ENCODE measurements at regions not wholly inside any gene's neighbourhood (a gene's known extent, or its start where the extent isn't known, plus 50 kb on each side); places are given as distances from the start of the nearest gene placed in this dataset.

DNA sequence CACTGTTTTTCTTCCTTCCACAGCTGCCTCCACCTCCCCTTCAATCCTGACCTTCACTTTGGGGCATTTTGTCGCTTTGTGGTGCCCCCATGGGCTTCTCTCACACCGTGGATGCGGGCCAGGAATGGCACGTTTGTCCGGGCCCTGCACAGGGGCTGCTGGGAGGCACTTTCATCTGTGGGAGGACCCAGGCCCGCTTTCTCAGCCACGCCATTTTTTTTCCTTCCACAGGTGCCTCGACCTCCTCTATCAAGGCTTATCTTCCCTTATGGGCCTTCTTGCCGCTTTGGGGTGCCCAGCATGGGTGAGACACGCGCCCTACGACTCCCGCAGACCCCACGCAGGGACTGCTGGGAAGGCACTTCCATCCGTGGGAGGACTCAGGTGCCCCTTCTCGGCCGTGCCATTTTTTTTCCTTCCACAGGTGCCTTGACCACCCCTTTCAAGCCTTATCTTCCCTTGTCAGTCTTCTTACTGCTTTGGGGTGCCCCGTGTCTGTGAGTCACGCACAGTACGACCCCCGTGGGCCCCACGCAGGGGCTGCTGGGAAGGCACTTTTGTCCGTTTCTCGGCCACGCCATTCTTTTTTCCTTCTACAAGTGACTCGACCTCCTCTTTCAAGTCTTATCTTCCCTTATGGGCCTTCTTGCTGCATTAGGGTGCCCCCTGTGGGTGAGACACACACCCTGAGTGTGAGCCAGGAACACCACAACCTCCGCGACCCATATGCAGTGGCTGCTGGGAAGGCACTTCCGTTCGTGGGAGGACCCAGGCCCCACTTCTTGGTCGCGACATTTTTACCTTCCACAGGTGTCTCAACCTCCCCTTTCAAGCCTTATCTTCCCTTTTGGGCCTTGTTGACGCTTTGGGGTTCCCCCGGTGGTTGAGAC is 270.7 kb downstream of the ALG10 start:
- peaks cover 7 to 100% of the 10 kb centered on the region in 2 donors for H3K9me3 ChIP-seq (ENCODE audit: control insufficient read depth in 2 of 2, insufficient read depth in 1 of 2, low read depth in 1 of 2, low read length in 1 of 2)
- no peak overlapping the region for H3K27ac ChIP-seq (ENCODE audit: low read depth in 1 of 3, low read length in 2 of 3)
- no peak overlapping the region for H3K4me3 ChIP-seq (ENCODE audit: low read depth in 1 of 3, low read length in 3 of 3)
- 81 to 83% (median 82%) methylated on average over 34 of the region's 34 CpGs for WGBS, 3 donors
- DNase-seq: no peak
- no peaks in the 10 kb centered on the region for H3K4me1 ChIP-seq (ENCODE audit: control insufficient read depth in 3 of 3, insufficient read depth in 2 of 3, low read depth in 1 of 3, low read length in 2 of 3)
- no peaks in the 10 kb centered on the region for H3K36me3 ChIP-seq (ENCODE audit: control insufficient read depth in 3 of 3, insufficient read depth in 2 of 3, low read depth in 1 of 3, low read length in 3 of 3)
- no peaks in the 10 kb centered on the region for H3K27me3 ChIP-seq (ENCODE audit: control insufficient read depth in 3 of 3, insufficient read depth in 3 of 3, low read length in 3 of 3)
- FAIRE-seq: no peak

DNA sequence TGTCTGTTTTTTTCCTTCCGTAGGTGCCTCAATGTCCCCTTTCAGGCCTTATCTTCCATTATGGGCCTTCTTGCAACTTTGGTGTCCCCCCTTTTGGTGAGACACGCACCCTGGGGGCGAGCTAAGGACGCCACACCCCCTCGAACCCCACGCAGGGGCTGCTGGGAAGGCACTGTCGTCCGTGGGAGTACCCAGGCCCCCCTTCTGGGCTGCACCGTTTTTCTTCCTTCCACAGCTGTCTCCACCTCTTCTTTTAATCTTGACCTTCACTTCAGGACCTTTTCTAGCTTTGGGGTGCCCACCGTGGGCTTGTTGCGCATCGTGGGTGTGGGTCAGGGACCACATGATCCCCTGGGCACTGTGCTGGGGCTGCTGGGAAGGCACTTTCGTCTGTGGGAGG is 271.8 kb downstream of the ALG10 start:
- Histone ChIP-seq H3K4me1 (ENCODE audit: control insufficient read depth in 3 of 3, insufficient read depth in 2 of 3, low read depth in 1 of 3, low read length in 2 of 3) (no peaks in the 10 kb centered on the region), H3K36me3 (ENCODE audit: control insufficient read depth in 3 of 3, insufficient read depth in 2 of 3, low read depth in 1 of 3, low read length in 3 of 3) (no peaks in the 10 kb centered on the region), H3K27ac (ENCODE audit: low read depth in 1 of 3, low read length in 2 of 3) (no peak overlapping the region), H3K9me3 (ENCODE audit: control insufficient read depth in 2 of 2, insufficient read depth in 1 of 2, low read depth in 1 of 2, low read length in 1 of 2) (peaks cover 6 to 100% of the 10 kb centered on the region in 2 donors), H3K27me3 (ENCODE audit: control insufficient read depth in 3 of 3, insufficient read depth in 3 of 3, low read length in 3 of 3) (no peaks in the 10 kb centered on the region), H3K4me3 (ENCODE audit: low read depth in 1 of 3, low read length in 3 of 3) (no peak overlapping the region)
- 72 to 79% (median 74%) methylated on average over 13 of the region's 13 CpGs for WGBS, 3 donors
- DNase-seq (no peak), FAIRE-seq (no peak)

DNA sequence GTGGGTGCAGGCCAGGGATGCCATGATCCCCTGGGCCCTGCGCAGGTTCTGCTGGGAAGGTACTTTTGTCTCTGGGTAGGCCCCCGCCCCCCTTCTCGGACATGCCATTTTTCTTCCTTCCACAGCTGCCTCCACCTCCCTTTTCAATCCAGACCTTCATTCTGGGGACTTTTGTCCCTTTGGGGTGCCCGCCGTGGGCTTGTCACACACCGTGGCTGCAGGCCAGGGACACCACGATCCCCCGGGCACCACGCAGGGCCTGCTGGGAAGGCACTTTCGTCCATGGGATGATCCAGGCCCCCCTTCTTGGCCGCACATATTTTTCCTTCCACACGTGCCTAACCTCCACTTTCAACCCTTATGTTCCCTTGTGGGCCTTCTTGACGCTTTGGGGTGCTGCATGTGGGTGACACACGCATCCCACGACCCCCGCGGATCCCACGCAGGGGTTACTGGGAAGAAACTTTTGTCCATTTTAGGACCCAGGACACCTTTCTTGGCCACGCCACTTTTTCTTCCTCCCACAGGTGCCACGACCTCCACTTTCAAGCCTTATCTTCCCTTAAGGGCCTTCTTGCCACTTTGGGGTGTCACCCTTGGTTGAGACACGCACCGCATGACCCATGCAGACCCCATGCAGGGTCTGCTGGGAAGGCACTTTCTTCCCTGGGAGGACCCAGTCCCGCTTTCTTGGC is 272.5 kb downstream of the ALG10 start:
- no peak overlapping the region for H3K4me3 ChIP-seq (ENCODE audit: low read depth in 1 of 3, low read length in 3 of 3)
- FAIRE-seq (no peak), DNase-seq (no peak)
- H3K9me3 ChIP-seq (ENCODE audit: control insufficient read depth in 2 of 2, insufficient read depth in 1 of 2, low read depth in 1 of 2, low read length in 1 of 2): peaks cover 10 to 100% of the 10 kb centered on the region in 2 donors
- H3K36me3 ChIP-seq (ENCODE audit: control insufficient read depth in 3 of 3, insufficient read depth in 2 of 3, low read depth in 1 of 3, low read length in 3 of 3): no peaks in the 10 kb centered on the region
- no peak overlapping the region for H3K27ac ChIP-seq (ENCODE audit: low read depth in 1 of 3, low read length in 2 of 3)
- H3K4me1 ChIP-seq (ENCODE audit: control insufficient read depth in 3 of 3, insufficient read depth in 2 of 3, low read depth in 1 of 3, low read length in 2 of 3): no peaks in the 10 kb centered on the region
- no peaks in the 10 kb centered on the region for H3K27me3 ChIP-seq (ENCODE audit: control insufficient read depth in 3 of 3, insufficient read depth in 3 of 3, low read length in 3 of 3)
- 82 to 88% (median 82%) methylated on average over 23 of the region's 23 CpGs for WGBS, 3 donors

GRCh38 chr12:34295366-34296142 is 273.3 kb downstream of the ALG10 start:
- H3K36me3 ChIP-seq (ENCODE audit: control insufficient read depth in 3 of 3, insufficient read depth in 2 of 3, low read depth in 1 of 3, low read length in 3 of 3): no peaks in the 10 kb centered on the region
- no peak for DNase-seq
- no peak overlapping the region for H3K27ac ChIP-seq (ENCODE audit: low read depth in 1 of 3, low read length in 2 of 3)
- WGBS, 3 donors: 79 to 82% (median 81%) methylated on average over 31 of the region's 31 CpGs
- H3K9me3 ChIP-seq (ENCODE audit: control insufficient read depth in 2 of 2, insufficient read depth in 1 of 2, low read depth in 1 of 2, low read length in 1 of 2): peaks cover 10 to 100% of the 10 kb centered on the region in 2 donors
- H3K27me3 ChIP-seq (ENCODE audit: control insufficient read depth in 3 of 3, insufficient read depth in 3 of 3, low read length in 3 of 3): no peaks in the 10 kb centered on the region
- no peaks in the 10 kb centered on the region for H3K4me1 ChIP-seq (ENCODE audit: control insufficient read depth in 3 of 3, insufficient read depth in 2 of 3, low read depth in 1 of 3, low read length in 2 of 3)
- FAIRE-seq: no peak
- no peak overlapping the region for H3K4me3 ChIP-seq (ENCODE audit: low read depth in 1 of 3, low read length in 3 of 3)

GRCh38 chr12:34296143-34297041 is 274.1 kb downstream of the ALG10 start:
- H3K4me3 ChIP-seq (ENCODE audit: low read depth in 1 of 3, low read length in 3 of 3): no peak overlapping the region
- no peak overlapping the region for H3K27ac ChIP-seq (ENCODE audit: low read depth in 1 of 3, low read length in 2 of 3)
- H3K9me3 ChIP-seq (ENCODE audit: control insufficient read depth in 2 of 2, insufficient read depth in 1 of 2, low read depth in 1 of 2, low read length in 1 of 2): peaks cover 8 to 100% of the 10 kb centered on the region in 2 donors
- no peaks in the 10 kb centered on the region for H3K4me1 ChIP-seq (ENCODE audit: control insufficient read depth in 3 of 3, insufficient read depth in 2 of 3, low read depth in 1 of 3, low read length in 2 of 3)
- no peaks in the 10 kb centered on the region for H3K36me3 ChIP-seq (ENCODE audit: control insufficient read depth in 3 of 3, insufficient read depth in 2 of 3, low read depth in 1 of 3, low read length in 3 of 3)
- DNase-seq: no peak
- FAIRE-seq: no peak
- no peaks in the 10 kb centered on the region for H3K27me3 ChIP-seq (ENCODE audit: control insufficient read depth in 3 of 3, insufficient read depth in 3 of 3, low read length in 3 of 3)
- 66 to 77% (median 72%) methylated on average over 30 of the region's 30 CpGs for WGBS, 3 donors

DNA sequence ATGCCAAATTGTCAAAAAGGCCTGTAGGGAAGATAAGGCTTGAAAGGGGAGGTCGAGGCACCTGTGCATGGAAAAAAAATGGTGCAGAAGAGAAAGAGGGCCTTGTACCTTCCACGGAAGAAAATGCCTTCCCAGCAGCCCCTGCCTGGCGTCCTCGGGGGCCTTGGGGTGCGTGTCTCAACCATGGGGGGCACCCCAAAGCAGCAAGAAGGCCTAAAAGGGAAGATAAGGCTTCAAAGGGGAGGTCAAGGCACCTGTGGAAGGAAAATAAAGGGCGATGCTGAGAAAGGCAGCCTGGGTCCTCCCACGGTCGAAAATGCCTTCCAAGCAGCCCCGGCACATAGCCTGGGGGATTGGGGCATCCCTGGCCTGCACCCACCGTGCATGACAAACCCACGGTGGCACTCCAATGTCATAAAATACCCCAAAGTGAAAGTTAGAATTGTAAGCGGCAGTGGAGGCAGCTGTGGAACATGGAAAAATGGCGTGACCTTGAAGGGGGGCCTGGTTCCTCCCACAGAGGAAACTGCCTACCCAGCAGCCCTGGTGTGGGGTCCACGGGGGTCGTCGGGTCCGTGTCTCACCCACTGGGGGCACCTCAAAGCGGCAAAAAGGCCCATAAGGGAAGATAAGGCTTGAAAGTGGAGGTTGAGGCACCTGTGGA is 275.0 kb downstream of the ALG10 start:
- no peaks in the 10 kb centered on the region for H3K4me1 ChIP-seq (ENCODE audit: control insufficient read depth in 3 of 3, insufficient read depth in 2 of 3, low read depth in 1 of 3, low read length in 2 of 3)
- H3K36me3 ChIP-seq (ENCODE audit: control insufficient read depth in 3 of 3, insufficient read depth in 2 of 3, low read depth in 1 of 3, low read length in 3 of 3): no peaks in the 10 kb centered on the region
- H3K27me3 ChIP-seq (ENCODE audit: control insufficient read depth in 3 of 3, insufficient read depth in 3 of 3, low read length in 3 of 3): no peaks in the 10 kb centered on the region
- H3K4me3 ChIP-seq (ENCODE audit: low read depth in 1 of 3, low read length in 3 of 3): no peak overlapping the region
- FAIRE-seq (no peak), DNase-seq (no peak)
- H3K27ac ChIP-seq (ENCODE audit: low read depth in 1 of 3, low read length in 2 of 3): no peak overlapping the region
- peaks cover 11 to 100% of the 10 kb centered on the region in 2 donors for H3K9me3 ChIP-seq (ENCODE audit: control insufficient read depth in 2 of 2, insufficient read depth in 1 of 2, low read depth in 1 of 2, low read length in 1 of 2)
- WGBS, 3 donors: 54 to 61% (median 56%) methylated on average over 18 of the region's 18 CpGs

DNA sequence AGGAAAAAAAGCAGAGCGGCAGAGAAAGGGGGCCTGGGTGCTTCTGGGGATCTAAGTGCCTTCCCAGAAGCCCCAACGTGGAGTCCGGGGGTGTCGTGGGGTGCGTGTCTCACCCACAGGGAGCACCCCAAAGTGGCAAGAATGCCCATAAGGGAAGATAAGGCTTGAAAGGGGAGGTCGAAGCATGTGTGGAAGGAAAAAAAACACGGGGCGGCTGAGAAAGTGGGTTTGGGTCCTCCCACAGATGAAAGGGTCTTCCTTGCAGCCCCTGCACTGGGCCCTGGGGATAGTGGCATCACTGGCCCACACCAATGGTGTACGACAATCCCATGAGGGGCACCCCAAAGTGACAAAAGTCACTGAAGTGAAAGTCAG is 275.5 kb downstream of the ALG10 start:
- Histone ChIP-seq H3K4me1 (ENCODE audit: control insufficient read depth in 3 of 3, insufficient read depth in 2 of 3, low read depth in 1 of 3, low read length in 2 of 3) (no peaks in the 10 kb centered on the region), H3K36me3 (ENCODE audit: control insufficient read depth in 3 of 3, insufficient read depth in 2 of 3, low read depth in 1 of 3, low read length in 3 of 3) (no peaks in the 10 kb centered on the region), H3K27me3 (ENCODE audit: control insufficient read depth in 3 of 3, insufficient read depth in 3 of 3, low read length in 3 of 3) (no peaks in the 10 kb centered on the region), H3K9me3 (ENCODE audit: control insufficient read depth in 2 of 2, insufficient read depth in 1 of 2, low read depth in 1 of 2, low read length in 1 of 2) (peaks cover 9 to 100% of the 10 kb centered on the region in 2 donors), H3K4me3 (ENCODE audit: low read depth in 1 of 3, low read length in 3 of 3) (no peak overlapping the region), H3K27ac (ENCODE audit: low read depth in 1 of 3, low read length in 2 of 3) (no peak overlapping the region)
- FAIRE-seq: no peak
- 70 to 79% (median 73%) methylated on average over 9 of the region's 9 CpGs for WGBS, 3 donors
- DNase-seq: no peak
